Stimulated activated CD8-positive, alpha-beta memory T cell treated with anti-CD3 and anti-CD28 coated beads, Interleukin-4, amount 100 ng/mL, for 24 hours (primary cell): ENCODE measurements at regions not wholly inside any gene's neighbourhood (a gene's known extent, or its start where the extent isn't known, plus 50 kb on each side); places are given as distances from the start of the nearest gene placed in this dataset.
"Not testable (repeated sequence)": the region's sequence is repeated elsewhere in the genome, so short reads cannot be mapped to it uniquely, and the experiment has no call there.

ENCODE experiments used
- DNase-seq: peaks from one replicate; pipeline ENCODE4 v3.0.0-alpha.2; 2020; ENCODE audit warnings: low read depth

DNA sequence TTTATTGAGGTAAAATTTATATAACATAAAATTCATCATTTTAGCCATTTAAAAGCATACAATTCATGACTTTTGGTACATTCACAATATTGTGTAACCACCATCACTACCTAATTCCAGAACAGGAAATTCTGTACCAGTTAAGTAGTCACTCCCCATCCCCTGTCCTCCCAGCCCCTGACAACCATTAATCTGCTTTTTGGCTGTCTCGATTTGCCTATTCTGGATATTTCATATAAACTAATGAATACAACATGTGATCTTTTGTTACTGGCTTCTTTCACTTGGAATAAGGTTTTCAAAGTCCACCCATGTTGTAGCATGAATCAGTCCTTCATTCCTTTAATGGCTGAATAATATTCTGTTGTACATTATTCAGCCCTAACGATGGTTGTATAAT, 115.6 kb upstream of the KLF14 start:
- no peak for DNase-seq

DNA sequence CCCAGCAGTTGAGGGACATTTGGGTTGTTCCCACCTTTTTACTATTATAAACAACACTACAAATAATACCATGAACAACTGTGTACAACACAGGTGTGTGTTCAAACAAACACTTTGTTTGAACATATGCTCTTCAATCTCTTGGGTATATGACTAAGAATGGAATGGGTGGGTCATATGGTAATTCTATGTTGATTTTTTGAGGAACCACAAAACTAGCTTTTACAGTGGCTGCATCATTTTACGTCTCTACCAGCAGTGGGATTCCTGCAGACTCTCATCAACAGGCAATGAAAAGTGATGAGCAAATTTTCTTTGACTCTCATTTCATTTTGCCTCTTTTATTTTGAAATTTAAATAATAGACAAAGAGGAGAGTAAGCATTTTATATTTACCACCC, 116.9 kb upstream of the KLF14 start:
- no peak for DNase-seq

DNA sequence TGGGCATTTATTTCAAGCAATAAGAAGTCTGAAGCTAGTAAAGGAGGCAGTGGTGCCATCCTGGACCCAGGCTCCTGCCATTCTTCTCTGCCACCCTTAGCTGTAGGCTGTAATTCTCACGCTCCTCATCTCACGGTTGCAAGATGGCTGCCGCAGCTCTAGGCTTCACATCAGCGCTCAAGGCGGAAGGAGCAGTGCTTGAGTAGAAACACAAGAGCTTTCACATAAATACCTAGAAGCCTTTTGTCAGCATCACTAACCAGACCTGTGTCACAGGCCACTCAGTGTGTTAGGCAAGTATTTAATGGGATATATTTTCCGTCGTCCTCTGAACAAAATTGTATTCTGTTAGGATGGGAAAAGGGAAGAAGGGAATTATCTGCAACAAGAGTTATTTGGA, 118.9 kb upstream of the KLF14 start:
- no peak for DNase-seq

DNA sequence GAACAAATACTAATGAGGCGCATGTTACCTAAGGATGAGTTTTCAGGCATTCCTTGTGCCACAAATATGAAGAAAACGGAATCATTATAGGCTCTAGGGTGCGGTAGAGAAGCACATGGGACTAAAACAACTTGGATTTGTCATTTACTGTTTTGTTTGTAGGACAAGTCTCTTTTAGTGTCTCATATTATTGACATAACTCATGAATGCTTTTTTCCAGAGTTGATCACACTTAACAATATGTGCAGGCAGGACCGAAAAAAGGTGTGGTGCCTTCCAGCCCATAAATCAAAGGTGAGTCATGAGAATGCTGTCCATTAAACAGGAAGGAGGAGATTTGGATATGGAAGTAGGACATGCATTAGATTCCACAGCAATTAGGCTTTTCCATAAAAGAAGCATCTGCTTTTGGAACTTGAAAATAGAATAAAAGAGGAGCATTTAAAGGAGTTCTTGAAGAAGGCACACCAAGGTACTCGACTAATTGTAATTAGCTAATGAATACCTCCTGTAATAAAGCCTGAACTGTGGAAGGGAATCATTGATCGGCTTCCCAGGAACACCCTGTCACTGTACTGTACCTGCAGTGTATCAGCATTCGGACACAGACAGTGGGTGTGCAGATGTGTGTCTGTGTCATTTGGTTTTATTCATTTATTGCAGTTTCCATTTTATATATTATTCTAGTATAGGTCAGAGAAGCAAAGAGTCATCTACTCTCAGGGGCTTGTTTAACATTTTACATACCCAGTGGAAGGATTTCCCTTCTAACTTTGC, 119.7 kb upstream of the KLF14 start:
- DNase-seq: no peak

DNA sequence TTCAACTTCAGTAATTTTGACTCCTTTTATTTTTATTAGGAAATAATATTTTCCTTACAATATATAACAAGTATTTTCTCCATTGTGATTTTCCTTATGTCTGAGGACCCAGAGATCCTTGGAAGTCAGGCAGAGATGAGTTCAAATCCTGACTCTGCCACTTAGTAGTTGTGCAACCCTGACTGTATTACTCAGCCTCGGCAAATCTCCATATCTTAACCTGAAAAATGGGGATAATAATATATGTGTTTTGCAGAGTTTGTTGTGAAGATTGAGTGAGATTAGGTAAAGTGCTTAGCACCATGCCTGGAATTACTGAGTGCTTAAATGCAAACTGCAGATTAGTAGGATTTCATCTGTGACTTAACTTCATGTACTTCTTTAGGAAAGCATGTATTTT, 120.5 kb upstream of the KLF14 start:
- no peak for DNase-seq

DNA sequence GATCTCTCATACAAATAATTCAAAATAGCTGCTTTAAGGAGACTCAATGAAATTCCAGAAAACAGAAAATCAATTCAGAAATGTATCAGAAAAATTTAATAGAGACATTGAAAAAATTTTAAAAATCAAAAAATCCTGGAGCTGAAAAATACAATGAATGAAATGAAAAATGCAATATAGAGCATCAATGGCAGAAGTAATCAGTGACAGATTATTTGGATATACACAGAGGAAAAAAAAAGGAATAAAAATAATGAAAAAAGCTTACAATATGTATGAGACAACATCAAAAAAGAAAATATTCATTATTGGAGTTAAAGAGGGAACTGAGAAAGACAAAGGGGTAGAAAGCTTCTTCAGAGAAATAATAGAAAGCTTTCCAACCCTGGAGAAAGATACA, 122.9 kb upstream of the KLF14 start:
- no peak for DNase-seq

DNA sequence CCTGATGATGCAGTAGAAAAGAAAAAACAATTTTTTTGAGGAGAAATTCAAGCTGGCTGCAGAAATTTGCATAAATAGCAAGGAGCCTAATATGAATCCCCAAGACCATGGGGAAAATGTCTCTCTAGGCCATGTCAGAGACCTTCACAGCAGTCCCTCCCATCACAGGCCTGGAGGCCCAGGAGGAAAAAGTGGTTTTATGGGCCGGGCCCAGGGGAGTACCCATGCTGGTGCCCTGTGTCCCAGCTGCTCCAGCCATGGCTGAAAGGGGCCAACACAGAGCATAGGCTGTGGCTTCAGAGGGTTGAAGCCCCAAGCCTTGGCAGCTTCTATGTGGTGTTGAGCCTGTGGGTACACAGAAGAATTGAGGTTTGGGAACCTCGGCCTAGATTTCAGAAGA, 126.8 kb upstream of the KLF14 start:
- not testable (repeated sequence) for DNase-seq

DNA sequence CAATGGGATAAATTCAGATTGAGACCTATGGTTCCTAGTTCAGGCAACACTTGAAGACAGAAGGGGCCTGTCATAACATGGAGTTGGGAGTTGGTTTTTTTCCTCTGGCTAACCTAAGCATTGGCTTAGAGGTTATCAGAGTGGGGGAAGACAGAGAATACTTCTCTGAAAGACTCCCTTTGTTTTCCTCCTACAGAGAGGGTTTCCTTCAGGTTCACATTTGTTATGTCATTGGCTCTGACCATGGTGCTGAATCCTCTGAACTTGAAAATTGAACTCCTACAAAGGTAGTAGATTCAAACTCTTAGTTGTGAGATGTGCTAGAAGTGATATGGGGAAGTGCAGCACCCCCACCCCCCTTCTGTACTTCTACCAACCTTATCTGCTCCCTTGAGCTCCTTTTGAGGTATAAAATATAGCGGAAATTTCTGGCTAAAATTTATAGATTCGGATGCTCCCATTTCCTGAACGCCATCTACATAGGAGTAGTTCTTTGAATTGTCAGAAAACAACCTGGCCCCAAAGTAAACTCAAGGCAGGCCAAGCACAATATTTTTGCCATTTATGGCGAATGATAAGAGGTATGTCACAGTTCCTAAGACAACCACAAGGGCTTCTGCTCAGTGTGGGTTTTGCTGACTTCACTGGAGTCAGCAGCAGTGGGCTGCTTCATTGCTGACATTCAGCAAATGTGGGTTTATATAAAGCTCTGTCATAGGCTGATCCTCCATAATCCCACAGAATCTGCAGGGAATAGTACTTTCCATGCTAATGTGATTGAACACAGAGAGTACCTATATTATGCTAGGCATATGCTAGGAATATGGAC, 131.6 kb upstream of the KLF14 start:
- DNase-seq: no peak

DNA sequence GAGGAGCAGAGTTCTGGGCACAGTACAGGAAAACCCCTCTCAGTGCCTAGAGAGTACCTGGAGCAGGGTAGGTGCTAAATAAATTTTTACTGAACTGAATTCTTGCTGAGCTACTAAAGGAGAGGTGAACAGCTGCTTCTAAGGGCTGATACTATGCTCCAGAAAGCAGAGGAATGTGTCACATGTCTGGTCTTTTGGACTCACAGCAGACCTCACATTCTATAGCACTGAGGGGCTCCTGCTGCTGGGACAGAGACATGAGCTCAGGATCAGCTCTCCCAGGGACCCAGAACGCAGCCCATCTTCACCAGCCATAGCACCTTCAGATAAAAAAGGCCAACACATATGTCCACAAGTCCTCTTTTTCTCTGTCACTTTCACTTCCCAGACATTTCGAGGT, 133.0 kb upstream of the KLF14 start:
- DNase-seq: no peak

DNA sequence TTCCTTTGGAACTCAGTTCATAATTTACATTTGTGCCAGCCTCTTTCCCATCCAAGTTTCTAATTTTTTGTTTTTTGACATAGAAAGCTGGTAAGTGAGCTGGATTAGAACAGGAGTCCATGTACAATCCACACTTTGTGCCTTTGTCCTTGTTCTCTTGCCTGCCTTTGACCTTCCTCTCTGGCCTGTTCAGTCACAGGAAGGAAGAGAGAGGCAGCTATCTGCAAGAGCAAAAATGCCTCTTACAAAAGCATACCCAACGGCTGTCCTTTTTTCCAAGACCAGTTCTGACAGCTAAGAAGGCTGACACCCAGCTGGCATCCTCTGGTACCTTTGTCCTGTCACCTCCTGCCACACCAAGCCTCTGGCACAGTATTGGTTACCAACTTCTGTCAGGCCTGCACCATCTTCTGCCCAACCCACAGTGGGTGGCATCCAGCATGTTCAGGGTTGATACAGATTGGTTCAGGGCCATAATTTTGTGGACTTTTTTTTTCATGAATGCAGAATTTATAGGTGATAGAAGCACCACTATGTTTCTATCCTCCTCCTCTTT, 133.7 kb upstream of the KLF14 start:
- no peak for DNase-seq

DNA sequence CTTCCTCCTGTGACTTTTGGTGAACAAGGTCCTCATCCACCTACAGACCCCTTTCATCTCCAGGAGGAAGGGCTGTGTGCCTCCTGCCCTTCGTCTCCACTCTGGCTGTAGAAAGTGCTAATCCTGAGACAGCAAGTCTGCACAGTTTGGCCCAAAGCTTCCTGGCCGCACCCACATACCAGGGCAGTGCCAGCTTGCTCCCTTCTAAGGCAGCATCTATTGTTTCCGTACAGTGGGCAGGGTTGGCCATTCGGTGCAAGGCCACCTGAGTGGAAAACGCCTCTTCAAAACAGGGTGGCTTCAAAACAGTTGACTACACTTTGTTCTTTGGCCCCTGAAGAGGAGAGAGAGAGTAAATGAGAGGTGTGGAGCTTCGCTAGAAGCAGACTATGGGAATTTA, 134.1 kb upstream of the KLF14 start:
- DNase-seq: no peak

DNA sequence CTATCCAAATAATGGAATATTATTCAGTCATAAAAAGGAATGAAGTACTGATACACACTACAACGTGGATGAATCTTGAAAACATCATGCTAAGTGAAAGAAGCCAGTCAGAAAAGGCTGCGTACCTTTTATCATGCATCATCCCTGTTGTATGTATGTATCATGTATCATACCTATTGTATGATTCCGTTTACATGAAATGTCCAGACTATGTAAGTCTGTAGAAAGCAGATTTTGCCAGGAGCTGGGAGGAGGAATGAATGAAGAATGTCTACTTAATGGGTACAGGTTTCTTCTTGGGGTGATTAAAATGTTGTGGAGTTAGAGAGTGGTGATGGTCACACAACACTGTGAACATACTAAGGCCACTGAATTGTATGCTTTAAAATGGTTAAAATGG, 135.9 kb upstream of the KLF14 start:
- no peak for DNase-seq

DNA sequence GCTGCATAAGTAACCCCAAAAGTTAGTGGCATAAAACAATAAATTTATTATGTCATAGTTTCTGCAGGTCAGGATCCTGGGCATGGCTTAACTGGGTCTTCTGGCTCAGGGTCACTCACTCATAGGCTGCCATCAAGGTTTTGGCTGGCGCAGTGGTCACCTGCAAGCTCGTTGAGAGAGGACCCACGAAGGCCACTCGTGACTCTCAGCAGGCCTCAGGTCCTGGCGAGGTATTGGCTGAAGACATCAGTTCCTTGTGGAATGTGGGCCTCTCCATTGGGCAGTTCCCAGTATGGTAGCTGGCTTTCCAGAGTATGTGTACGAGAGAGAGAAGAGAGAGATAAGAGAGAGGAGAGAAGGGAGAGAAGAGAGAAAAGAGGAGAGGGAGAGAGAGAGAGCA, 138.3 kb upstream of the KLF14 start:
- DNase-seq: no peak

DNA sequence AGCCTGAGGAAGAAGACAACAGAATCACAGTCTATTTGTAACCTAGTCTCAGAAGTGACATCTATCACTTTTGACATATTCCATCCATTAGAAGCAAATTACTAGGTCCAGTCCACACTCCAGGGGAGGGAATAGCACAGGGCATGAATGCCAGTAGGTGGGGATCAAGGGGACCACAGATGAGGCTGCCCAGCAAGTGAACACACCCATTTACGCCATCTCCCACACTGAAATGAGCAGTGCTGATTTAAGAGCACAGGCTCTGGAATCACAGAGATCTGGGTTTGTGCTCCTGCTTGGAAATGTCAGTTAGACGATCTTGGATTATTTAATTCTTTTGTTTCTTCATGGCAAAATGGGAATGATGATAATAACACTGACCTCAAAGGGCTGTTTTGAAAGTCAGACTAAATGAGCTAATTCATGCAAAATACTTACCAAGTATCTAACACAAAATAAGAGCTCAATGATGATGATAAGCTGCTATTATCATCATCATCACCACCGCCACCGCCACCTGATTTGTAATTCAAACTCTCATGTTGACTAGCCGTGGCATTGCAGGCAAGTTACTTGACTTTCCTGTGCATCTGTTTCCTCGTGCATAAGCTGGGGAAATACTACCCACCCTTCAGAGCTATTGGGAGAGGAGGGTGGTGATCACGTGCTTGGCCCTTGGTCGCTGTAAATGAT, 138.9 kb upstream of the KLF14 start:
- no peak for DNase-seq

DNA sequence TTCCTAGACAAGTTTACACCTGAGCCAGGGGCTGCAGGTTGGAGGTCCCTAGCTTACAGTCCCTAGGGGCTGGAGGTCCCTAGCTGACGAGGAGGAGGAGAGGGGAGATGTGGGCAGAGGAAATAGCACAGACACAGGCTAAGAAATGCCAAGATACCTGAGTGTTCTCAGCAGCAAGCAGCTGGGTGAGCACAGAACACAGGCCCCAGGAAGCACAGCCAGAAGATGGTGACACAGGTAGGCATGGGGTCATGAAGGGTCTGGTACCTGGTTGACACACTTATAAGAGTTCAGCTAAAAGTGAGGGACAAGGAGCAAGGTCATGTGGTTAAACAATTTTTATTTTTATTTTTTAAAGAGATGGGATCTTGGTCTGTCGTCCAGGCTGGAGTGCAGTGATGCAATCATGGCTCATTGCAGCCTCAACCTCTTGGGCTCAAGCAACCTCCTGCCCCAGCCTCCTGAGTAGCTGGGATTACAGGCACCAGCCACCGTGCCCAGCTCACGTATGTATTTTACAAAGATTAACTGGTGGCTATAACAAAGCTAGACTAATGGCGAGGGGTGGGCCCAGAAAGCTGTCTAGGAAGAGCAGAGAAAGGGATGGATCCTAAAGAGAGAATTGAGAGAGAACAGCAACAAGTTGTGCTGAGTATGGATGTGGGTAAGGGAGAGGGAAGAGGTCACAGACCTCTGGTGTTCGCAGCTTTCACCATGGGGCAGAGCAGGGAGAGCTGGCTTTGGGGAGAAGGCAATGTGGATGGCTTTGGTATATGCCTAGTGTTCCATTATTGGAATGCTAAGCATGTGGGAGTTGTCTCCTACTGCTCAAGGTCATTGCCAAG, 140.3 kb upstream of the KLF14 start:
- DNase-seq: no peak

DNA sequence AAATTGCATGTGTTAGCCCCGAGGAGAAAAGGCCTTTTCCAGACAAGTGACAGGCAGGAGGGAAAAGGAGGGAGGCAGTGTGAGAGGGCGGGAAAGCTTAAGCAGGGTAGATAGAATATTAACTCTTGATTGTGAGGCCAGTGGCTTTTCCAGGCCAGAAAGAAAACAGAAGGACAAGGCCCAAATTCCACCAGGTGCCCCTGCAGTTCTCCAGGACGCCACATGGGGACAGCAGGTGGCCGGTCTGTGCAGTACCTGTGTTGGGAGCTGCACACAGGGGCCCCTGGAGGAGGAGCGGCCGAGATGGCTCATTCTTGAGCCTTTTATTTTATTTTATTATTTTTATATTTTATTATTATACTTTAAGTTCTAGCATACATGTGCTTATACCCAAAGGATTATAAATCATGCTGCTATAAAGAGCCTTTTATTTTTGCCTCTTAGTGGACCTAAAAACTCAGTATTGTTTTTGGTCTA, 141.3 kb upstream of the KLF14 start:
- DNase-seq: no peak

DNA sequence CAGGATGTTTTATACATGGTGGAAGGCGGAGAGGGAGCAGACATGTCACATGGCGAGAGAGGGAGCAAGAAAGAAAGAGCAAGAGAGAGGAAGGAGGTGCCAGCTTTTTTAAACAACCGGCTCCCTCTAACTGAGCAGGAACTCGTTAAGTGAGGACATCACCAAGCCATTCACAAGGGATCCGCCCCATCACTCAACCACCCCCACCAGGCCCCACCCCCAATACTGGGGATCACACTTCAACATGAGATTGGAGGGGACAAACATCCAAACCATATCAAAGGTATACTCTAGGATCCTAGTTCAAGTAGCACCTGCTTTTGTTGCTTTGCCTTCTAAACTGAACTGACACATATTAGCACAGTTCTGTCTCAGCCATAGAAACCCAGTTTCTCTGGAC, 141.9 kb upstream of the KLF14 start:
- no peak for DNase-seq

DNA sequence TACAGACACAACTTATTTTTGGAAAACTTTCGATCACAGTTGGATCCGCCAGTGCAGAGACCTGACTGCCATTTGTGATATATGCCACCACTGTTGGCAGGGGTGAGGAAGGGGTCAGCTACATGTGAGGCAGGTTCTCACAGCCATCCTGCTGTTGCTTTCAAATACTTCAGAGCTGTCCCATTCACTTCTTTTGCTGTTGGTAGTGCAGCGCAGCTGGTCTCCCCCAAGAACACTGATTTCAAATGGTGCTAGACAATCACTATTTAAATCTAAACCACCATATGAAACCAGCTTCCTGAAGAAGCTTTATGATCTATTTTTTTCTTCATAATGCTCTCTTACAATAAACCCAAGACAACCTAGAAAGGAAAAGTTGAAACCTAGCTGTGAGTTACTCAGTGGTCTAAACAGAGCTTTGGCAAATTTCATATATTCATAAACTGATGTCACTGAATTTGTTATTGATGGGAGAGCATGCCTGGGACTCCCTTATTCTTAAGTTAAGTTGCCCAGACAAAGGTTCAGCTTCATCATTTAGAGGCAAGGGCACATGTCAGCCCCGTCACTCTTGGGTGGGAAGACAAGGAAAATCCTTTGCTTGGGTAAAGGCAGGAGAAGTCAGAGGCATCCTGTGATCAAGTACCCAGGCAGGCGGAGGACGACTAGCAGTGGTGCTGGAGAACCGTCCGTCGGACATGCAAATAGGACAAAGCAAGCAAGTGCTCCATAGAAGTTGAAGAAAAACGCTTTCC, 143.4 kb upstream of the KLF14 start:
- DNase-seq: no peak

DNA sequence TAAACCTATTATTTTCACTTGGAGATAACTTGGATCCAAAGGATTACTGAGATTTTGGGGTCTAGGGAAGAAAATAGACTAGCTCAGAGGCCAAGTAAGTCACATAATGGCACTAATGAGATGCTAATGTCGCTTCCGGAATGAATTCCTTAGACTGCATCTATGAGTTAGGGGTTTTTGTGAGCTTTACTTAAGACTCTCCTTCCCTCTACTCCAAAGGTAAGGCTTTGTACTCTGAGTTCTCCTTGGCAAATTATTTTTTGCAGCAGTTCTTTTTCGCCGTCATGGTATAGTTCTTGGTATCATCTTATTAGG, 143.9 kb upstream of the KLF14 start:
- DNase-seq: no peak

DNA sequence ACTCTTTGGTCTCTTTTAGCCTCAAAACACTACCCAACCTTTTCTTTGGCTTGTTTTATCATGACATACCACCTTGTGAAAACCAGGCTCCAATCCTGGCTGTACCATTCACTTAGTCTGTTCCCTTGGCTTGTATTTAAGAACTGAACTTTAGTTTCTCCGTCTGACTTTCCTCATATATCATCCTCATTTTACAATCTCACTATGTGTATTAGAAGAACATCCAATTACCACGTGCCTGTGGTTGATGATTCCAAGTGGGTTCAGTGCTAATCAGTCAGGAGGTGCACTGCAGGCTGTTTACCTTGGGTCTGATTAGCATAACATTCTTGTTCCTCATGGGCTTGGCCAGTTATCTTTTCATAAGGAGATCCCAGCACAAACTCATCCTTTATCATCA, 144.8 kb upstream of the KLF14 start:
- no peak for DNase-seq

DNA sequence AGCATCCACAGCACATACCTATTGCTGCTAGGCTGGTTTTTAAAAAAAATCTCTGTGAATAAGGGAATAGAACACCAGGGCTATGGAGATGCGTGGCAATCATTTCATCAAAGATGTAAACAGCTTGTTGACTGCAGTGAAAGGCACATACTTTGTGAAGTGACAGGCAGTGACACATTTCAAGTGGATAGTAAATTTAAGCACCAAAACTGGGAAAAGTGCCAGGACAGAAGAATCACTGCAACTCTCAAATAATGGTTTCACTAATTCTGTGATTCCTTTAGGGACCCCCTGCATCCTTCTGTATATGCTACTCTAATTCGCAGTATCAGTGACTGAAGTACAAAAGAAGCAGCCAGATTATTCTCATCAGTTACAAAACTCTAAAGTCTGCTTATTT, 145.2 kb upstream of the KLF14 start:
- DNase-seq: no peak
